ENCODE measurements at regions not wholly inside any gene's neighbourhood (a gene's known extent, or its start where the extent isn't known, plus 50 kb on each side); places are given as distances from the start of the nearest gene placed in this dataset.

DNA sequence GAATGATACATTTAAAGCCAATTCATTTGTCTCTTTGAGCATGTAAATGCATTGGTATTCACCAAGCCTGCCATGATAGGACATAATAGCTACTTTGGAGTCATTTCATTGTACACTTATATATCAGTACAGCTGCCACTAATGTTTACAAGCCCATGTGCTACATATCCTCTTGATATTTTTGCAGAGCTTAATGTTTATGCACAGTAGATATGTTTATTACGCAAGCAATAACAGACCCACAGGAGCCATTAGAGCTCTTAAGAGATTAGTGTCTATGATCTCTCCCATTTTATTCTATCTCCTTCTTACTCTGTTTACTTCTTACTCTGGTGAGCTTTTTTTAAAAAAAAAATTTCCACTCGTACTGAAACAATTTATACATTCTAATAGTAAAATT lies 1132.1 kb upstream of the ZEB2 start:
- no peak for TF ChIP-seq POLR2A (IDR thresholded peaks at IDR 0.05)
- TF ChIP-seq, protein P1, sequence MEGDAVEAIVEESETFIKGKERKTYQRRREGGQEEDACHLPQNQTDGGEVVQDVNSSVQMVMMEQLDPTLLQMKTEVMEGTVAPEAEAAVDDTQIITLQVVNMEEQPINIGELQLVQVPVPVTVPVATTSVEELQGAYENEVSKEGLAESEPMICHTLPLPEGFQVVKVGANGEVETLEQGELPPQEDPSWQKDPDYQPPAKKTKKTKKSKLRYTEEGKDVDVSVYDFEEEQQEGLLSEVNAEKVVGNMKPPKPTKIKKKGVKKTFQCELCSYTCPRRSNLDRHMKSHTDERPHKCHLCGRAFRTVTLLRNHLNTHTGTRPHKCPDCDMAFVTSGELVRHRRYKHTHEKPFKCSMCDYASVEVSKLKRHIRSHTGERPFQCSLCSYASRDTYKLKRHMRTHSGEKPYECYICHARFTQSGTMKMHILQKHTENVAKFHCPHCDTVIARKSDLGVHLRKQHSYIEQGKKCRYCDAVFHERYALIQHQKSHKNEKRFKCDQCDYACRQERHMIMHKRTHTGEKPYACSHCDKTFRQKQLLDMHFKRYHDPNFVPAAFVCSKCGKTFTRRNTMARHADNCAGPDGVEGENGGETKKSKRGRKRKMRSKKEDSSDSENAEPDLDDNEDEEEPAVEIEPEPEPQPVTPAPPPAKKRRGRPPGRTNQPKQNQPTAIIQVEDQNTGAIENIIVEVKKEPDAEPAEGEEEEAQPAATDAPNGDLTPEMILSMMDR (IDR thresholded peaks at IDR 0.05), result no peak
